ENCODE measurements at regions not wholly inside any gene's neighbourhood (a gene's known extent, or its start where the extent isn't known, plus 50 kb on each side); places are given as distances from the start of the nearest gene placed in this dataset.
"Not testable (repeated sequence)": the region's sequence is repeated elsewhere in the genome, so short reads cannot be mapped to it uniquely, and the experiment has no call there.

DNA sequence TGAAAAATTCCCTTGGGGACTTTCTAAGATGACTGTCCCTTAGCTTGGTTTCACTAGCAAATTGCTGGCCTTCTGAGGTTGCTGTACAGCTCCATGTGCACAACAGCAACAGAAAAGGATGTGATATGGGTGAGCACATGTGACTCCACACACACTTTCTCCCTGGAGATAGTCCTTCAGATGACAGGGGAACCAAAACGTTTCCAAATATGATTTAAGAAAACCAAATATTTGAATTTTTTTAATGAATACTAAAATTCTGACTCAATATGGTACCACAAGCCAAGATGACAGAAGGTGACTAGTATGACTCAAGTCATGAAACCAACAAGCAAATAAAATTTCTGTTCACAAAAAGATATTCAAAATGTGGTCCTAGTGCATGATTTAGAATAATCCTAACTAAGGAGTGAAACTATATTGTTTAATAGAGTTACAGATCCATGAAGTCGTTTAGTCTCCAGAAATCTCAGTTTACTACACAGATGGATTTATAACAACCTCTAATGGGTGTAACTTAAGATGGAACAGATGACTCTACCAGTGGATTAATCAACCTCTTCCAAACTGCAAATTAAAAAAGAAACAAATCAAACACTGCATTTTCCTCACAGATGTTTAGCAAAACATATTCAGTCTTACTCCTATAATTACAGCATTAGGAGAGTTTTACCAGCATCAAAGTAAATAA is 144.8 kb upstream of the PIK3R1 start:
- DNase-seq (ENCODE audit: low read depth in 4 of 4, low spot score in 3 of 4): no peak

- DNase-seq (ENCODE audit: low read depth in 4 of 4, low spot score in 3 of 4): no peak
These were observed 147.5 kb upstream of the PIK3R1 start for GRCh38 chr5:68067976-68068603.

DNA sequence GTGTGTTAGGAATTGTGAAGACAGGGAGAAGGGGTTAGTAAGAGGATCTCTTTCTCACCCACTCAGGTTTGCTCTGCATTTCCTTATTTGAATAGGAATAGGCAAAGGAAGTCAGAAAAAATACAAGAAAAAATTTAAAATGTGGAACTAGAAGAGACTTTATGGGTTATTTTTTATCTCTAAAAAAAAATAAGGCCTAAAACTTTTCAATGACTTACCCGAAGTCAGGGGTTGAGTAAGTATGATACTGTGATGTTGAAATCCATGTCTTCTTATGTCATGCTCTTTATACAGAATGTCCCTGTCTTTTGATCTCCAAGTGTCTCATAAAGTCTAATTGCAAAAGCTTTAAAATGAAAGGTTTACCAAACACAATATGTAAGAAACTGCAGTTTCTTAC is 148.3 kb upstream of the PIK3R1 start:
- DNase-seq (ENCODE audit: low read depth in 4 of 4, low spot score in 3 of 4): no peak

DNA sequence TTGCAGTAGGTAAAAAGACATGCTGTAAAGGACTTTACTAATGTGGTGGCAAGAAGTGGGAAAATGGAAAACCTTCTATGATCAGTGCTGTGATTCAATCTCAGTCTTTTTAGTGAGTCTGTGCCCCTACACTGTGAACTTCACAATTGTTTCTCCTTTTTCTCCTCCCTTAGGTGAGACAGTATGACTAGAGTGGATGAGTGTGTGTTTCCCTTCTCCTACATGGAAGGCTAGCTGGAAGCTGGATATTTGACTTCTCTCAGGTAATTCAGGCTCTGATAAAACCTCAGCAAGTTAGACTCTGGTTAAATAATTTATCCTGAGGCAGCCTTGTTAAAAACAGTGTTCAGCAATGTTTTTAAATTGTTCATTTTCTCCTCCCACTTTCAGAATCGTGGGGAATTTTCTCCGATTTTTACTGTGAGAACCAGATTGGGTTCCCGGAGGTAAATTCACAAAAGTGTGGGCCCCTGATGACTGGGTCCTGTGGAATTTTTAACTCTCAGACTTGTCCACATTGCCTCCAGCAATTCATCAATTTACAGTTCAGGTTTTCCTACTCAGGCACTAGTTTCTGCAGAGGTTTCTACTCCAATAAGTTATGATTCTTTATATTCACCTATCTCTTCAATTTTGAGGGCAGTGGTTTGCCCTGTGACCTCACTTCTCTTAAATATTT is 149.1 kb upstream of the PIK3R1 start:
- no peak for DNase-seq (ENCODE audit: low read depth in 4 of 4, low spot score in 3 of 4)

GRCh38 chr5:68065321-68065720 is 150.2 kb upstream of the PIK3R1 start:
- not testable (repeated sequence) for DNase-seq (ENCODE audit: low read depth in 4 of 4, low spot score in 3 of 4)

DNA sequence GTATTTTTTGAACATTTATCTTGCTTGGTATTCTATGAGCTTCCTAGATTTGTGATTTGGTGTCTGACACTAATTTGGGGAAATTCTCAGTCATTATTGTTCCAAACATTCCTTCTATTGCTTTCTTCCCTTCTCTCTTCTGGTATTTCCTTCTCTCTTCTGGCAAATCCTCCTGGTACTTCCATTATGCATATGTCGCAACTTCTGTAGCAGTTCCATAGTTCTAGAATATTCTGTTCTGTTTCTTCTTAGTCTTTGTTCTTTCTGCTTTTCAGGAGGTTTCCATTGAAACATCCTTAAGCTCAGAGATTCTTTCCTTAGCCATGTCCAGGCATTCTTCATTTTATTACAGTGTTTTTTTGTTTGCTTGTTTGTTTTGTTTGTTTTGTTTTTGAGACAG is 155.2 kb upstream of the PIK3R1 start:
- no peak for DNase-seq (ENCODE audit: low read depth in 4 of 4, low spot score in 3 of 4)

DNA sequence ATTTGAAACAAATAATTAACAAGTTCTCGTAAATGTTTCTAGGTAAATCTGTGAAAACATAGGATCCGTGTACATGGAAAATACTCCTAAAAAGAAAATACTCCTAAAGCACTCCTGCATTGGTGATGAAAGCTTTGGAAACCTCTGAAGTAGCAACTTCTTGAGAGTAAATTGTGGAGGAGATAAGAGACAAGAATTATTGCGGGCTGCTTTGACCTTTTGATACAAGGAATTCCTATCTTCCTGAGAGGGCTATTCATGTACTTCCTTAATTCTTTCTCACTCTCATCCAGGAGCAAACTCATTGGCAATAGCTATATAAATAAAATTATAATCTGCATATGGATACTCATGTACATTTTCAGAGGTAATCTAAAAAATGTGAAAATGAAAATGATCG is 158.4 kb upstream of the PIK3R1 start:
- DNase-seq (ENCODE audit: low read depth in 4 of 4, low spot score in 3 of 4): no peak

- no peak for DNase-seq (ENCODE audit: low read depth in 4 of 4, low spot score in 3 of 4)
These were observed 159.9 kb upstream of the PIK3R1 start for GRCh38 chr5:68055686-68056085.

- DNase-seq (ENCODE audit: low read depth in 4 of 4, low spot score in 3 of 4): no peak
These were observed 160.9 kb upstream of the PIK3R1 start for GRCh38 chr5:68054638-68055037.

DNA sequence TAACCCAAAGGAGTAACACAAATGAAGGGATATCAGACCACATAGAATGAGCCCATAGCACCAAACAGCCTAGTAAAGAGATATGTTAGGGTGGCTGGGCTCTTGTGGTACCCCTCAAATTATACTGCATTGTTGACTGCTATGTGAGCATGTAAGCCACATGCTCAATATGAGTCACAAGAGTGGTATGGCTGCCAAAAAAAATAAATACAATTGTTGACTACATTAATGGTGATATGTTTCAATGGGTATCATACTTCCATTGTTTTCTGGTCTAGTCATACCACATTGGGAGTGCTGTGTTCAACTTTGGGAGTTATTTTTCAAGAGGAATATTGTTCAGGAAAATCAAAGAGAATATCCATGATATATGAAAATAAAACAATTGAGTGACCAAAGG is 162.4 kb upstream of the PIK3R1 start:
- DNase-seq (ENCODE audit: low read depth in 4 of 4, low spot score in 3 of 4): no peak

DNA sequence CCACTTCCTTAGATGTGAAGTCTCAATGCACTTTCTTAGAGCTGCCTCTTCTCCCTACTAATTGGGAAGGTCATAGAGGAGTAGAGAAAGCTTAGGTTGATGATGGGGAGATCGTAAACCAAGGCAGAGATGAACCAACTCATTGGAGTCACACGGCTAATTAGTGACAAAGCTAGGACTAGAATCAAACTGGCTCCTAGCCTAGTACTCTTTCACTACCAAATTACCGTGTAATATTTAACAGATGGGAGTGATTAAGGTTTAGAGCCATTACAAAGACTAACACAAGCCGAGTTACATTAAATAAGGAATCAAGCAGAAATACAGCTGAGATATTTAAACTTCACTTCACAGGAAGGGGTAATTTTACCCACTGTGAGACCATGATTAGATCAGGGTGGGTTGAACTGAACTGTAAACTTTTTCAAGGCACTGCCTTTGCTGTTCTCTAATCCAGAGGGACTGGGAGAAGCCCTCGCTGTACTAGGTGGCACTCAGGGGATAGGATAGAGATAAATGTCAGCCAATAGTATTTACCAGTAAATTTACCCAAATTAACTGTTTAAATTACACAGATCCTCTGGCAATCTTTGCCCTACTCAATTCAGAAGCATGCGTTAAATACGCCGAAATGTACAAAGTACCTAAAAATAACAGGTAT is 166.4 kb upstream of the PIK3R1 start:
- DNase-seq (ENCODE audit: low read depth in 4 of 4, low spot score in 3 of 4): no peak

GRCh38 chr5:68048516-68048915 is 167.0 kb upstream of the PIK3R1 start:
- DNase-seq (ENCODE audit: low read depth in 4 of 4, low spot score in 3 of 4): no peak

DNA sequence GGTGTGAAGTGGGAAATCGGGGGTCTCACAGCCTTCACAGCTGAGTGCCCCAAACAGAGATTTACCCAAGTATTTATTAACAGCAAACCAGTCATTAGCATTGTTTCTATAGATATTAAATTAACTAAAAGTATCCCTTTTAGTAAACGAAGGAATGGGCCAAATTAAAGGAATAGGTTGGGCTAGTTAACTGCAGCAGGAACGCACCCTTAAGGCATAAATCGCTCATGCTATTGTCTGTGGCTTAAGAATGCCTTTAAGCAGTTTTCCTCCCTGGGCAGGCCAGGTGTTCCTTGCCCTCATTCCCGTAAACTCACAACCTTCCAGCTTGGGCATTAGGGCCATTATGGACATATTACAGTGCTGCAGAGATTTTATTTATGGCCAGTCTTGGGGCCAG is 167.5 kb upstream of the PIK3R1 start:
- DNase-seq (ENCODE audit: low read depth in 4 of 4, low spot score in 3 of 4): not testable (repeated sequence)

DNA sequence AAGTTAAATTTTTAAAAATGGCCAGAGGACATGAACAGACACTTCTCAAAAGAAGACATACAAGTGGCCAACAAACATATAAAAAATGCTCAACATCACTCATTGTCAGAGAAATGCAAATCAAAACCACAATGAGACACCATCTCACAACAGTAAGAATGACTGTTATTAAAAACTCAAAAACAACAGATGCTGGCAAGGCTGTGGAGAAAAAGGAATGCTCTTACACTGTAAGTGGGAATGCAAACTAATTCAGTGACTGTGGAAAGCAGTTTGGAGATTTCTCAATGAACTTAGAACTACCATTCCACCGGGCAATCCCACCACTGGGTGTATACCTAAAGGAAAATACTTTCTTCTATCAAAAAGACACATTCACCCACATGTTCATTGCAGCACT is 168.5 kb upstream of the PIK3R1 start:
- DNase-seq (ENCODE audit: low read depth in 4 of 4, low spot score in 3 of 4): no peak

DNA sequence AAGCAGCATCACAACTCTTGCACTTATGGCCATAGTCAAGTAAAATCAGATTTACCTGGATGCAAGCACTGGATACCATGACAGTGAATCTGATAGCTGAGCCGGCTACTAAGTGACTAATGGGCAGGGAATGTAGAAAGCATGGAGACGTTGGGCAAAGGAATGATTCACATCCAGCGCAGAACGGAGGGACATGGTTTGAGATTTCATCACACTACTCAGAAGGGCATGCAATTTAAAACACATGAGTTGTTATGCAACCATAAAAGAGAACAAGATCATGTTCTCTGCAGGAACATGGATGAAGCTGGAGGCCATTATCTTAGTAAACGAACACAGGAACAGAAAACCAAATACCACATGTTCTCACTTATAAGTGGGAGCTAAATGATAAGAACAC is 169.1 kb upstream of the PIK3R1 start:
- DNase-seq (ENCODE audit: low read depth in 4 of 4, low spot score in 3 of 4): no peak

DNA sequence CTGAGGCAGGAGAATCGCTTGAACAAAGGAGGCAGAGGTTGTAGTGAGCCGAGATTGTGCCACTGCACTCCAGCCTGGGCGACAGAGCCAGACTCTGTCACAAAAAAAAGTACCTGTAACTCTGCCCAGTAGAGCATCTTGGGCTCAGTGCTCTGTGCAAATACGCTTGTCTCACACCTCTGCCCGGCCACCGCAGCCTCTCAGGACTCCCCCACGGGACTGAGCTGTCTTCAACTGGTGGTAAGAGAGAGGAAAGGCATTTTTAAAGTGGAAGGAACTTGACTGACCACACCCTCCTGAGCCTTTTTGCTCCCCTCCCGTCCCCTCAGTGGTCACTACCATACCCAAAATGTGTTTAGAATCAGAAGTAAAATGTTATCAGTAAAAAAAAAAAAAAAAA is 174.3 kb upstream of the PIK3R1 start:
- DNase-seq (ENCODE audit: low read depth in 4 of 4, low spot score in 3 of 4): no peak

DNA sequence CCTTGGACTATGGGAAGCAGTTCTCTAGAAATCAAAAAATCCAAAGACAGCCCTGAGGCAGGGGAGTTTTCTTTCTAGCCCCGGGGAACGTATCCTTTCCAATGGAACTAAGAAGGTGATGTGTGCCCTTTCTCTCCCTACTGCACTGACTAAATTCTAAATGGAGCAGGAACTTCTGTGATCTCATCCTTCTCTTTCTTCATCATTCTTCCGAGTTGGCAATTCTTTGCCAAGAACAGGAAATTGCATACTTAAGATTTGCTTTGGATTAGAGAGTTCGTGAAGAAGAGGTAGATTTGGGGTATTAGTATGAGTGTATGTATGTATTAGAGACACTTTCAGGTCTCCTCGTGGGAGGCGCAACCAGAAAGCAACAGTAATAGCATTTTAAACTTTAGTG is 178.0 kb upstream of the PIK3R1 start:
- no peak for DNase-seq (ENCODE audit: low read depth in 4 of 4, low spot score in 3 of 4)

- peak in 1 of 4 donors; percentile 18 for DNase-seq (ENCODE audit: low read depth in 4 of 4, low spot score in 3 of 4)
These were observed 181.5 kb upstream of the PIK3R1 start for GRCh38 chr5:68033961-68034571.

DNA sequence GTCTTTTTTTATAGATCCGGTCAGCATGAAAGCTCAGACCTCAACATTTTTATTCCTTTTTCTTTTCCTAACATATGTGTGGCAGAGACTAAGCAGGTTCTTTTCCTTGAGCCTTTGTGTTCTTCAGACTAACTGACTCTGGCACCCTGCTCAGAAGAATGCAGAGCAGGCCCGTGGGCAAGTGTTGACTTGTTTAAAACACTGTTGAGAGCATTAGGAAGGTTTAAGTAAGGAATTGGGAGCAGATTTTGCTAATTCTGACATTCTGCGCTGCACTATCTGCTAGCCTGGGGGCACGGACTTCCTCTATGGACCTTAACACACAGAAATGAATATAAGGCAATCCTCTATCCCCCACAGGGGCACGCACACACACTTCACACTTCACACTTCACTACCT is 182.5 kb upstream of the PIK3R1 start:
- no peak for DNase-seq (ENCODE audit: low read depth in 4 of 4, low spot score in 3 of 4)

- no peak for DNase-seq (ENCODE audit: low read depth in 4 of 4, low spot score in 3 of 4)
These were observed 183.3 kb upstream of the PIK3R1 start for GRCh38 chr5:68032216-68032762.

Measured in right renal pelvis (tissue), 4 donors.